Mesendoderm (in vitro differentiated cells): ENCODE measurements at regions not wholly inside any gene's neighbourhood (a gene's known extent, or its start where the extent isn't known, plus 50 kb on each side); places are given as distances from the start of the nearest gene placed in this dataset.

Source experiments
- DNase-seq: peaks from one replicate; pipeline ENCODE4 v3.0.0; 2013
- H2AK5ac ChIP-seq: 2 replicates; pipeline ENCODE4 v1.6.1; 2013; ENCODE audit warnings: low read length, inconsistent platforms
- H2BK120ac ChIP-seq: 2 replicates; pipeline ENCODE4 v1.6.1; 2013; ENCODE audit warnings: low read depth, mild to moderate bottlenecking, low read length, moderate library complexity, mixed read lengths
- H2BK15ac ChIP-seq: replicated peaks from 2 replicates; pipeline ENCODE4 v1.6.1; 2013; ENCODE audit warnings: low read depth, mild to moderate bottlenecking, moderate library complexity
- H2BK5ac ChIP-seq: 2 replicates; pipeline ENCODE4 v1.6.1; 2013; ENCODE audit warnings: low read length, inconsistent platforms
- H3K18ac ChIP-seq: 2 replicates; pipeline ENCODE4 v1.6.1; 2013; ENCODE audit warnings: mild to moderate bottlenecking, low read length, mixed read lengths
- H3K23ac ChIP-seq: one replicate; pipeline ENCODE4 v1.6.1; 2013; ENCODE audit warnings: low read length
- H3K27ac ChIP-seq: 2 replicates; pipeline ENCODE4 v1.5.1; 2013; ENCODE audit warnings: low read depth, mild to moderate bottlenecking, inconsistent platforms, low read length, moderate library complexity
- H3K27me3 ChIP-seq: 2 replicates; pipeline ENCODE4 v1.6.1; 2013; ENCODE audit warnings: low read length, control low read depth, mild to moderate bottlenecking, inconsistent platforms; ENCODE audit not compliant: insufficient read depth, poor library complexity
- H3K36me3 ChIP-seq: 2 replicates; pipeline ENCODE4 v1.6.1; 2013; ENCODE audit warnings: low read length, inconsistent platforms; ENCODE audit not compliant: control insufficient read depth, insufficient read depth
- H3K4ac ChIP-seq: one replicate; pipeline ENCODE4 v1.6.1; 2013; ENCODE audit warnings: low read depth, mild to moderate bottlenecking, low read length, moderate library complexity
- H3K4me1 ChIP-seq: 2 replicates; pipeline ENCODE4 v1.6.1; 2013; ENCODE audit warnings: low read depth, low read length, inconsistent platforms; ENCODE audit not compliant: control insufficient read depth
- H3K4me2 ChIP-seq: 2 replicates; pipeline ENCODE4 v1.6.1; 2013; ENCODE audit warnings: low read length
- H3K4me3 ChIP-seq: 2 replicates; pipeline ENCODE4 v1.5.1; 2013; ENCODE audit warnings: mild to moderate bottlenecking, low read length
- H3K56ac ChIP-seq: one replicate; pipeline ENCODE4 v1.6.1; 2013; ENCODE audit warnings: low read length
- H3K79me1 ChIP-seq: 2 replicates; pipeline ENCODE4 v1.6.1; 2013; ENCODE audit warnings: low read length, inconsistent platforms
- H3K79me2 ChIP-seq: 2 replicates; pipeline ENCODE4 v1.6.1; 2013; ENCODE audit warnings: mild to moderate bottlenecking, low read length; ENCODE audit not compliant: control insufficient read depth, insufficient read depth
- H3K9ac ChIP-seq: 2 replicates; pipeline ENCODE4 v1.6.1; 2013; ENCODE audit warnings: low read length, inconsistent platforms
- H4K5ac ChIP-seq: one replicate; pipeline ENCODE4 v1.6.1; 2013; ENCODE audit warnings: low read length
- H4K8ac ChIP-seq: one replicate; pipeline ENCODE4 v1.6.1; 2013; ENCODE audit warnings: low read depth, mild to moderate bottlenecking, control low read depth, low read length, moderate library complexity
- WGBS: extraction: QIAGEN DNeasy Blood & Tissue Kit; methylation state at CpG from one replicate; pipeline ENCODE4 v1.1.7; 2013; ENCODE audit warnings: low lambda C conversion rate, missing lambda C conversion rate; ENCODE audit not compliant: insufficient coverage; ENCODE audit errors: extremely low coverage; 5-methylcytosine and 5-hydroxymethylcytosine counted together

DNA sequence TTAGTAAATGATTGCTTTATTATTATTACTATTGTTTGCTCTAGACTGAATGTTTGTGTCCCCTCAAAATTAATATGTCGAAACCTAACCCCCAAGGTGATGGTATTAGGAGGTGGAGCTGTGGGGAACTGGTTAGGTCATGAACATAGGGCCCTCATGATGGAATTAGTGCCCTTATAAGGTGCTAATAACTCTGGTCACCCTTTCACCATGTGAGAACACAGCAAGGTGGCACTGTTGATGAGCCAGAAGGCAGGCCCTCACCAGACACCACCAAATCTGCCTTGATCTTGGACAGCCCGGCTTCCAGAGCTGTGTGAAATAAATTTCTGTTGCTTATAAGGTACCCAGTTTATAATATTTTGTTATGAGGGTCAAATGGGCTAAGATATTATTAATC is 95.8 kb downstream of the BDNF start:
- H3K4me1 ChIP-seq = no peaks in the 10 kb centered on the region
- H2BK120ac ChIP-seq = no peak overlapping the region
- H4K8ac ChIP-seq = no peak overlapping the region
- no peak overlapping the region for H2AK5ac ChIP-seq
- WGBS = no CpG with 5 or more reads among the region's 2 CpGs
- no peaks in the 10 kb centered on the region for H3K79me2 ChIP-seq
- H3K23ac ChIP-seq = no peak overlapping the region
- no peaks in the 10 kb centered on the region for H3K79me1 ChIP-seq
- no peaks in the 10 kb centered on the region for H3K27me3 ChIP-seq
- no peaks in the 10 kb centered on the region for H3K36me3 ChIP-seq
- no peak overlapping the region for H3K18ac ChIP-seq
- H3K4me3 ChIP-seq = no peak overlapping the region
- H2BK15ac ChIP-seq = no peak overlapping the region
- no peak overlapping the region for H3K56ac ChIP-seq
- DNase-seq = no peak
- H3K27ac ChIP-seq = no peak overlapping the region
- H4K5ac ChIP-seq = no peak overlapping the region
- H3K4me2 ChIP-seq = no peak overlapping the region
- H3K4ac ChIP-seq = no peak overlapping the region
- no peak overlapping the region for H2BK5ac ChIP-seq
- no peak overlapping the region for H3K9ac ChIP-seq

DNA sequence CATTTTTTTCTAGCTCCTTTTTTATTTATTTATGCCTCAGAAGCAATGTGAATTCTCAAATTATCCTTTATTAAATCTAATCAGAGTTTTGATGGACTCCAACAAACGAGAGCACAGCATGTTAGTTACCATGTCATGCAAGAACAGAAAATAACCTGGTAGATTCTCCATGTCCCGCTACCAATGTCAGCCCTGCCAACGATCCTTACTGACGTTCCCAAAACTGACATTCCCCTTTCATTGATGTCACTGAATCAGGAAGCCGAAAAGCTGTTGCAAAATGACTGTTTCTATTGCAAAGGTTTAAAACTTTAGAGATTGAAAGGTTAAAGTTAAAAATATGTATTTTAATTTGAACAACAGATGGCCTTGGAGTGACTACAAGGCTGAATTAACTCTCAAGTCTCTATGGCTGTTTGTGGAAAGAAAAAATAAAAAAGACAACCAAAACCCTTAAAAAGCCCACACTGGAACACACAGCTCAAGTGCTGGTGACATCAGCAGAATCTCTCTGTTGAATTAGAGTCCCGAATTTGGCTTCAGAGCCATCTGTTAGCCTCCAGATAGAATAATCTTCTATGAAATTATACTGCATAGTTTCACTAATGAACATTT is 96.8 kb downstream of the BDNF start:
- Histone ChIP-seq H3K23ac (no peak overlapping the region), H3K27me3 (no peaks in the 10 kb centered on the region), H4K5ac (no peak overlapping the region), H2BK120ac (no peak overlapping the region), H3K4me1 (no peaks in the 10 kb centered on the region), H2AK5ac (no peak overlapping the region), H3K4me3 (no peak overlapping the region), H2BK5ac (no peak overlapping the region), H2BK15ac (no peak overlapping the region), H3K27ac (no peak overlapping the region), H3K4me2 (no peak overlapping the region), H3K4ac (no peak overlapping the region), H3K9ac (no peak overlapping the region), H3K36me3 (no peaks in the 10 kb centered on the region), H3K79me2 (no peaks in the 10 kb centered on the region), H3K79me1 (no peaks in the 10 kb centered on the region), H3K56ac (no peak overlapping the region), H4K8ac (no peak overlapping the region), H3K18ac (no peak overlapping the region)
- DNase-seq = no peak
- no CpG with 5 or more reads among the region's 6 CpGs for WGBS

DNA sequence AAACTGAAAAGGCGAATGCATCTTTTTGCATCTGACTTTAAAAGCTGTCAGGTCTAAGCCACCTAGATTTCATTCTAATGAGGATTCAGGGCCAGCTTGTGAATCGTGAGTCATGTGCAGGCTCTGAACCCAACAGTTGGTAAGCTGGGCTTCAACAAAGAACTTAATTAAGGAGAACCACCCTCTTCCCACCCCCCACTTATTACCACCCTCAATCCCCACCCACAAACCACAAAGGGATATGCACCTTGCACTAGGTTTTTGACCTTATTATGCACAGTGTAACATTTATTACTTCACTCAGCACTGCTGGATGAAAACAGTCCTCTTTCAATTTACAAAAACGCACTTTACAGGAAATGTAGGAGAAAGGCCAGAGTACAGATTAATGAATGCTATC is 94.1 kb upstream of the LIN7C start:
- H3K4ac ChIP-seq = no peak overlapping the region
- H3K4me3 ChIP-seq = no peak overlapping the region
- no peak overlapping the region for H3K18ac ChIP-seq
- H3K4me2 ChIP-seq = no peak overlapping the region
- H3K27me3 ChIP-seq = no peaks in the 10 kb centered on the region
- no peak overlapping the region for H4K5ac ChIP-seq
- DNase-seq = no peak
- no peak overlapping the region for H3K23ac ChIP-seq
- H2BK15ac ChIP-seq = no peak overlapping the region
- no peak overlapping the region for H2AK5ac ChIP-seq
- no peak overlapping the region for H3K27ac ChIP-seq
- no peak overlapping the region for H3K56ac ChIP-seq
- H3K9ac ChIP-seq = no peak overlapping the region
- H2BK5ac ChIP-seq = no peak overlapping the region
- WGBS = no CpG with 5 or more reads among the region's 3 CpGs
- no peak overlapping the region for H2BK120ac ChIP-seq
- H4K8ac ChIP-seq = no peak overlapping the region
- no peaks in the 10 kb centered on the region for H3K4me1 ChIP-seq
- H3K79me1 ChIP-seq = no peaks in the 10 kb centered on the region
- H3K79me2 ChIP-seq = no peaks in the 10 kb centered on the region
- no peaks in the 10 kb centered on the region for H3K36me3 ChIP-seq

DNA sequence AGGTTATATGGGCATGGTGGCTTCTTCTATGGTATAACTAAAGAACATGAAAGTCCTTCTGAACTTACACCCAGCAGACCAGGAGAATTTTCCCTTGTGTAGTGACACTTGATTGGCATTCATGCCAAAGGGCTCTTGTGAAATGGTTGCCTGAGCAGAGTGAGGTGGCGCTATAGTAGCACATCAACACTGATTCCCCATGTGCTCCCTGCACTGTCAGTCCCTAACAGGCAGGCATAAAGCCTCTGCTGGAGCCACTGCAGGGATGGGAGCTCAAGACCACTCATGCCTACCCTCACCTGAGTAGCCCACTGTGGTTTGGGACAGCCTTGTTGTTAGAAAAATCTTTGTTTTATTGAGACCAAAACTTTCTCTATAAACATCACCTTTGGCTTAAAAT is 92.6 kb upstream of the LIN7C start:
- H2BK15ac ChIP-seq = no peak overlapping the region
- H4K5ac ChIP-seq = no peak overlapping the region
- no peaks in the 10 kb centered on the region for H3K4me1 ChIP-seq
- H3K36me3 ChIP-seq = no peaks in the 10 kb centered on the region
- H3K4me2 ChIP-seq = no peak overlapping the region
- no peaks in the 10 kb centered on the region for H3K27me3 ChIP-seq
- DNase-seq = peak; percentile 67
- H4K8ac ChIP-seq = no peak overlapping the region
- no peak overlapping the region for H3K27ac ChIP-seq
- no peaks in the 10 kb centered on the region for H3K79me2 ChIP-seq
- no peaks in the 10 kb centered on the region for H3K79me1 ChIP-seq
- H3K56ac ChIP-seq = no peak overlapping the region
- no peak overlapping the region for H3K4me3 ChIP-seq
- no peak overlapping the region for H2BK120ac ChIP-seq
- no peak overlapping the region for H3K4ac ChIP-seq
- H3K23ac ChIP-seq = no peak overlapping the region
- no peak overlapping the region for H2AK5ac ChIP-seq
- H2BK5ac ChIP-seq = no peak overlapping the region
- WGBS = no CpG with 5 or more reads among the region's 1 CpG
- H3K9ac ChIP-seq = no peak overlapping the region
- no peak overlapping the region for H3K18ac ChIP-seq

DNA sequence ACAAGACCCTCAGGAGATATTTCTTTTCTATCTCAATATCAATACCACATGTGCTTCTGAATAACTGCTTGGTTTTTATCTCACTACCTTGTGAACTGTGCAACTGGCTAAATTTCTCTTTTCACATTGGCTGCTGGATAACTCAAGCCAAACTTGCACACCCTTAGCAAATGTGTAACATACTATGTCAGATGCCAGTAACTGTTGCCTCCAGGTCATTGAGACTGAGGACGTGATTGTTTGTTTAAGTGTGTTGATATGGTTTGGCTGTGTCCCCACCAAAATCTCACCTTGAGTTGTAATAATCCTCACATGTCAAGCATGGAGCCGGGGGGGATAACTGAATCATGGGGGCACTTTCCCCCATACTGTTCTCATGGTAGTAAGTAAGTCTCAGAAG is 90.2 kb upstream of the LIN7C start:
- Histone ChIP-seq H2BK120ac (no peak overlapping the region), H3K36me3 (no peaks in the 10 kb centered on the region), H4K5ac (no peak overlapping the region), H3K79me2 (no peaks in the 10 kb centered on the region), H3K9ac (no peak overlapping the region), H3K4me3 (no peak overlapping the region), H3K56ac (no peak overlapping the region), H4K8ac (no peak overlapping the region), H3K27me3 (no peaks in the 10 kb centered on the region), H3K18ac (no peak overlapping the region), H3K4me2 (no peak overlapping the region), H3K79me1 (no peaks in the 10 kb centered on the region), H2BK5ac (no peak overlapping the region), H3K27ac (no peak overlapping the region), H2AK5ac (no peak overlapping the region), H3K4me1 (no peaks in the 10 kb centered on the region), H3K23ac (no peak overlapping the region), H3K4ac (no peak overlapping the region), H2BK15ac (no peak overlapping the region)
- DNase-seq = no peak
- no CpG with 5 or more reads among the region's 2 CpGs for WGBS

DNA sequence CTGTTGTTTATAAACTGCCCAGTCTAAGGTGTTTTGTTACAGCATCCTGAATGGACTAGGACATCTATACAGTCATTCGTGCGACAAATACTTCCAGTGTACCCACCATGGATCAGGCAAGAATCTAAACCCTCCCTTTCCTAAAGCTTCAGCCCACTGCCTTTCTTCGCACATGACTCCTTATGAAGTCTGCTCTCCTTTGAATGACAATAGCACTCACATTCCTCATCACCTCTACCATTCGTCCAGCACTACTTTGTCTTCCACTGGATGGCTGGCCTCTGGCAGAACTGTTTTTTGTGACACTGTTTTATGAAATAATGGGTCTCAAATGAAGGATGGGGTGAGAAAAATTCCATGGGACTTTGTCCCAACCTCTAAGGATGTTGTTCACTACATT is 89.8 kb upstream of the LIN7C start:
- H3K9ac ChIP-seq = no peak overlapping the region
- no peak overlapping the region for H4K8ac ChIP-seq
- no CpG with 5 or more reads among the region's 4 CpGs for WGBS
- no peak overlapping the region for H3K4ac ChIP-seq
- H3K27me3 ChIP-seq = no peaks in the 10 kb centered on the region
- no peaks in the 10 kb centered on the region for H3K4me1 ChIP-seq
- no peak overlapping the region for H3K56ac ChIP-seq
- H3K36me3 ChIP-seq = no peaks in the 10 kb centered on the region
- H3K79me1 ChIP-seq = no peaks in the 10 kb centered on the region
- no peak overlapping the region for H2BK15ac ChIP-seq
- H2BK5ac ChIP-seq = no peak overlapping the region
- H3K27ac ChIP-seq = no peak overlapping the region
- H2AK5ac ChIP-seq = no peak overlapping the region
- H3K4me3 ChIP-seq = no peak overlapping the region
- no peak for DNase-seq
- no peak overlapping the region for H3K4me2 ChIP-seq
- no peak overlapping the region for H4K5ac ChIP-seq
- no peak overlapping the region for H3K23ac ChIP-seq
- no peak overlapping the region for H3K18ac ChIP-seq
- H2BK120ac ChIP-seq = no peak overlapping the region
- H3K79me2 ChIP-seq = no peaks in the 10 kb centered on the region
